ENCODE measurements at regions not wholly inside any gene's neighbourhood (a gene's known extent, or its start where the extent isn't known, plus 50 kb on each side); places are given as distances from the start of the nearest gene placed in this dataset.

DNA sequence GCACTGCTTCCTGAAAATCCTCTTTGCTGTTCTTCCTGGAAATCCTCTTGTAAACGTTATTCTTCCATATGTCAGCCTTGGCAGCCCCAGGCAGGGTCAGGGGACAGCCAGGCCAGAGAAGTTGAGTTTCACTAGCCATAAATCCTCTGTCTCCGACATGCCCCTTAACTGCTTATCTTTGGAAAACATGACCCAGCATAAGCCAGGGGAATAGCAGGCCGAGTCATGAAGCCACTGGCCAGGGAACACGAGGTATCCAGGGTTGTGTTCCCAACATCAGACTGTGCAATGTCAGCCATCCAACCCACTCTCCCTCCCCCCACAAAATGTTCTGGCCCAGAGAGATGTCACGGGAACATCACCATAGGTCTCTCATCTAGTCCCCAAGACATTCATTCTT lies 453.9 kb downstream of the MED13L start:
- Histone ChIP-seq H3K4me1 (ENCODE audit: control insufficient read depth in 2 of 2, insufficient read depth in 2 of 2, low read length in 1 of 2) (no peaks in the 10 kb centered on the region), H3K27ac (ENCODE audit: low read depth in 2 of 2, low read length in 1 of 2) (no peak overlapping the region), H3K27me3 (ENCODE audit: control insufficient read depth in 1 of 2, insufficient read depth in 2 of 2, low read length in 2 of 2) (no peaks in the 10 kb centered on the region), H3K9me3 (ENCODE audit: control insufficient read depth in 2 of 2, insufficient read depth in 1 of 2, low read depth in 1 of 2, low read length in 1 of 2) (peaks cover 3 to 4% of the 10 kb centered on the region in 2 donors), H3K36me3 (ENCODE audit: control insufficient read depth in 2 of 2, insufficient read depth in 2 of 2, low read length in 1 of 2) (no peaks in the 10 kb centered on the region), H3K4me3 (ENCODE audit: low read depth in 1 of 2, low read length in 2 of 2) (no peak overlapping the region)
- 35 to 41% methylated on average over 5 of the region's 5 CpGs for WGBS, 2 donors

DNA sequence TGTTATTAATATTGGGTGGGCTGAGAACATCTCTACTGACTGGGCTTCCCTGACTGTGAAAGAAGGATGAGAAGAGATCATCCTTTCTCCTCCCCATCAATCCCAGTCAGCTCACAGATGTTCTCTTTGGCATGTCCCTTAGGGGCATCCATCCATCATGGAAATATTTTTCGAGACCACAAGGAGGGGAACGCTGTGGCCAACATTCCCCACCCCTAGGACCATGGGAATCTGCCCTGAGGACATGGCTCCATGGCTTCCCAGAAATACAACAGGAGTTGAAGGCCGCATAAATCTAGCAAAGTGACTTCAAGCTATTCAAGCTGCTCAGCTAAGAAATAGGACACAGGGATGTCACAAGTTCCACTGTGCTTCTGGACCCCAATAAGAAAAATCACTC lies 456.8 kb downstream of the MED13L start:
- no peaks in the 10 kb centered on the region for H3K36me3 ChIP-seq (ENCODE audit: control insufficient read depth in 2 of 2, insufficient read depth in 2 of 2, low read length in 1 of 2)
- peaks cover 3 to 4% of the 10 kb centered on the region in 2 donors for H3K9me3 ChIP-seq (ENCODE audit: control insufficient read depth in 2 of 2, insufficient read depth in 1 of 2, low read depth in 1 of 2, low read length in 1 of 2)
- no peaks in the 10 kb centered on the region for H3K4me1 ChIP-seq (ENCODE audit: control insufficient read depth in 2 of 2, insufficient read depth in 2 of 2, low read length in 1 of 2)
- WGBS, 2 donors = 51% methylated on average over 3 of the region's 3 CpGs
- H3K4me3 ChIP-seq (ENCODE audit: low read depth in 1 of 2, low read length in 2 of 2) = no peak overlapping the region
- H3K27me3 ChIP-seq (ENCODE audit: control insufficient read depth in 1 of 2, insufficient read depth in 2 of 2, low read length in 2 of 2) = no peaks in the 10 kb centered on the region
- no peak overlapping the region for H3K27ac ChIP-seq (ENCODE audit: low read depth in 2 of 2, low read length in 1 of 2)

DNA sequence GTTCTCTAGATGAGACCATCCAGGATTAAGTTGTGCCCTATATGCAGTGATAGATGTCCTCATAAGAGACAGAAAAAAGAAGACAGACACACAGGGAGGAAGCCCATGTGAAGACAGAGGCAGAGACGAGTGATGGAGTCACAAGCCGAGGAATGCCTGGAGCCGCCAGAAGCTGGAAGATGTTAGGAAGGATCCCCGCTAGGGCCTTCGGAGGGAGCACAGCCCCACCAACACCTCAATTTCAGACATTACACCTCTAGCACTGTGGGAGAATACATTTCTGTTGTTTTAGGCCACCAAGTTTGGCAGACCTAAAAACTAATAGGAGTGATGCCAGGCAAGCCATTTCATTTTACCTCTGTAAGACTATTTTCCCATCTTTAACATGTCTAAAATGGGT lies 458.5 kb downstream of the MED13L start:
- H3K4me1 ChIP-seq (ENCODE audit: control insufficient read depth in 2 of 2, insufficient read depth in 2 of 2, low read length in 1 of 2) = no peaks in the 10 kb centered on the region
- H3K4me3 ChIP-seq (ENCODE audit: low read depth in 1 of 2, low read length in 2 of 2) = no peak overlapping the region
- H3K27ac ChIP-seq (ENCODE audit: low read depth in 2 of 2, low read length in 1 of 2) = no peak overlapping the region
- H3K36me3 ChIP-seq (ENCODE audit: control insufficient read depth in 2 of 2, insufficient read depth in 2 of 2, low read length in 1 of 2) = no peaks in the 10 kb centered on the region
- 88 to 95% methylated on average over 5 of the region's 5 CpGs for WGBS, 2 donors
- H3K27me3 ChIP-seq (ENCODE audit: control insufficient read depth in 1 of 2, insufficient read depth in 2 of 2, low read length in 2 of 2) = no peaks in the 10 kb centered on the region
- H3K9me3 ChIP-seq (ENCODE audit: control insufficient read depth in 2 of 2, insufficient read depth in 1 of 2, low read depth in 1 of 2, low read length in 1 of 2) = no peaks in the 10 kb centered on the region

DNA sequence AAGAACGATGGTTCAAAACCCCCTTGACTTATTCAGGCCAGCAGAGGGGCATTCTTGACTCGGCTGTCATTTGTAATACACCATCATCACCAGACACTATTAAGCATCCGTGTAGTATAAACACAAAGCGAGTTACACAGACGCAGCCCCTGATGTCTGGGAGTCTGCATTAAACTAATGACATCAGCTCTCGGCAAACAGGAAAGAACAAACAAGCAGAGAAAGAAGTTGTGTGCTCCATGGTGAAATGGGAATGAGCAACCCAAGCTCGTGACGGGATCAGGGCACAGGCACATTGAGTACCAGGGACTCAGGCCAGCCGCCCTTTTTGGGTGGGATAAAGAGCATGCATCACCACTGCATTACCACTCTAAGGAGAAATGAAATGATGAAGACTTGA lies 460.1 kb downstream of the MED13L start:
- Histone ChIP-seq H3K4me1 (ENCODE audit: control insufficient read depth in 2 of 2, insufficient read depth in 2 of 2, low read length in 1 of 2) (no peaks in the 10 kb centered on the region), H3K4me3 (ENCODE audit: low read depth in 1 of 2, low read length in 2 of 2) (no peak overlapping the region), H3K9me3 (ENCODE audit: control insufficient read depth in 2 of 2, insufficient read depth in 1 of 2, low read depth in 1 of 2, low read length in 1 of 2) (no peaks in the 10 kb centered on the region), H3K27me3 (ENCODE audit: control insufficient read depth in 1 of 2, insufficient read depth in 2 of 2, low read length in 2 of 2) (no peaks in the 10 kb centered on the region), H3K27ac (ENCODE audit: low read depth in 2 of 2, low read length in 1 of 2) (no peak overlapping the region), H3K36me3 (ENCODE audit: control insufficient read depth in 2 of 2, insufficient read depth in 2 of 2, low read length in 1 of 2) (no peaks in the 10 kb centered on the region)
- WGBS, 2 donors = 39 to 42% methylated on average over 9 of the region's 9 CpGs

DNA sequence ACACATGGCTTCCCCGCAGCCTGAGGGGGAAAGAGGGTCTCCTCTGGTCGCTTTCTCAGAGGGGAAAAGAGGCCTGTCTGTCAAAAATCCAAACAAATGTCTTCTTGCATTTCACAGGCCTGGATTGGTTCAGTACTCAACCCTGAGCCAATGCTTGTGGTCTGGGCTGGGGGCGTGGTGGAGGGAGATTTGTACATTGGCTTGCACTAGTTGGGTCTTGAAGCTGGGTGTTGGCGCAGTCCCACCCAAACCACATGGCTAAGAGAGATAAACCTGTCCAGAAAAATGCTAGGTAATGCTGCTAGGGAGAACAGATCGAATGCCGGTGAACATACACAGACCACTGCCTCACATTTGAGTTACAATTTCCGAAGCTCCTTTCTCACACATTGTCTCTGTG lies 461.6 kb downstream of the MED13L start:
- H3K4me1 ChIP-seq (ENCODE audit: control insufficient read depth in 2 of 2, insufficient read depth in 2 of 2, low read length in 1 of 2) = no peaks in the 10 kb centered on the region
- H3K27ac ChIP-seq (ENCODE audit: low read depth in 2 of 2, low read length in 1 of 2) = no peak overlapping the region
- no peaks in the 10 kb centered on the region for H3K9me3 ChIP-seq (ENCODE audit: control insufficient read depth in 2 of 2, insufficient read depth in 1 of 2, low read depth in 1 of 2, low read length in 1 of 2)
- no peaks in the 10 kb centered on the region for H3K36me3 ChIP-seq (ENCODE audit: control insufficient read depth in 2 of 2, insufficient read depth in 2 of 2, low read length in 1 of 2)
- WGBS, 2 donors = 79 to 84% methylated on average over 7 of the region's 7 CpGs
- no peak overlapping the region for H3K4me3 ChIP-seq (ENCODE audit: low read depth in 1 of 2, low read length in 2 of 2)
- no peaks in the 10 kb centered on the region for H3K27me3 ChIP-seq (ENCODE audit: control insufficient read depth in 1 of 2, insufficient read depth in 2 of 2, low read length in 2 of 2)

DNA sequence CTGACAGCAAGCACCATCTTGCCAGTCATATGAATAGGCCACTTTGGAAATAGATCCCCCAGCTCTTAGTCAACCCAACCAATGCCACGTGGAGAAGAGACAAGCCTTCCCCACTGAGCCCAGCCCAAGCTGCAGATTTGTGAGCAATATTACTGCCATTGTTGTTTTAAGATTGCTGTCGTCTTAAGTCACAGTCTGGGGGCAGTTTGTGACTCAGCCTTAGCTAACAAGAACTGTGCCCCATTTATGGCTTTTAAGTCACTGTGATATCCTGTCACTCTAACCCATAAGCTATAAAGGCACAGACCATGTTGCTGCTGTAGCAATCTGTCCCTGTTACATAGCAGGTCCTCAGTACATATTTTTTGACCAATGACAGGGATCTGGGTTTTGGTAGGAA lies 464.2 kb downstream of the MED13L start:
- WGBS, 2 donors = 64 to 66% methylated on average over 2 of the region's 2 CpGs

DNA sequence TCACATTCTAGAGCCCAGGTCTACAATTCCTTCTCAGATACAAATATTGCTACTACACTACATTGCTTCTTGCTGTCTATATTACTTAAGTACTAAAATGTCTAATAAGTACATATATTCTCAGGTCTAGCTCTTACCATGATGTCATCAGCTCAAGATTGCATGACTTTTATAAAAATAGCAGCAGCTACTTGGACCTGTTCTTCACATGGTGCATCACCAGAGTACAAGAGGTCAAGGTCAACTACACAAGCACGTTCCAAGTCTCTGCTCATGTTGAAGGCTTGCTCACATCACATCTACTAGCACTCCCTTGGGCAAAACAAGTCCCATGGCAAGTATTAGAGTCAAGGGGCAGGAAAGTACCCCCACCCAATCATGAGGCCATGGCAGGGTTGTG lies 465.6 kb downstream of the MED13L start:
- no peak overlapping the region for H3K27ac ChIP-seq (ENCODE audit: low read depth in 2 of 2, low read length in 1 of 2)
- H3K36me3 ChIP-seq (ENCODE audit: control insufficient read depth in 2 of 2, insufficient read depth in 2 of 2, low read length in 1 of 2) = no peaks in the 10 kb centered on the region
- no peaks in the 10 kb centered on the region for H3K9me3 ChIP-seq (ENCODE audit: control insufficient read depth in 2 of 2, insufficient read depth in 1 of 2, low read depth in 1 of 2, low read length in 1 of 2)
- WGBS, 2 donors = 61 to 72% methylated on average over 1 of the region's 1 CpG
- H3K27me3 ChIP-seq (ENCODE audit: control insufficient read depth in 1 of 2, insufficient read depth in 2 of 2, low read length in 2 of 2) = no peaks in the 10 kb centered on the region
- H3K4me1 ChIP-seq (ENCODE audit: control insufficient read depth in 2 of 2, insufficient read depth in 2 of 2, low read length in 1 of 2) = no peaks in the 10 kb centered on the region
- H3K4me3 ChIP-seq (ENCODE audit: low read depth in 1 of 2, low read length in 2 of 2) = no peak overlapping the region

More for the DNA sequence above, 464.2 kb downstream of the MED13L start:
- H3K4me3 ChIP-seq (ENCODE audit: low read depth in 1 of 2, low read length in 2 of 2) = no peak overlapping the region
- H3K27ac ChIP-seq (ENCODE audit: low read depth in 2 of 2, low read length in 1 of 2) = no peak overlapping the region
- H3K27me3 ChIP-seq (ENCODE audit: control insufficient read depth in 1 of 2, insufficient read depth in 2 of 2, low read length in 2 of 2) = no peaks in the 10 kb centered on the region
- H3K9me3 ChIP-seq (ENCODE audit: control insufficient read depth in 2 of 2, insufficient read depth in 1 of 2, low read depth in 1 of 2, low read length in 1 of 2) = no peaks in the 10 kb centered on the region
- no peaks in the 10 kb centered on the region for H3K4me1 ChIP-seq (ENCODE audit: control insufficient read depth in 2 of 2, insufficient read depth in 2 of 2, low read length in 1 of 2)
- no peaks in the 10 kb centered on the region for H3K36me3 ChIP-seq (ENCODE audit: control insufficient read depth in 2 of 2, insufficient read depth in 2 of 2, low read length in 1 of 2)

DNA sequence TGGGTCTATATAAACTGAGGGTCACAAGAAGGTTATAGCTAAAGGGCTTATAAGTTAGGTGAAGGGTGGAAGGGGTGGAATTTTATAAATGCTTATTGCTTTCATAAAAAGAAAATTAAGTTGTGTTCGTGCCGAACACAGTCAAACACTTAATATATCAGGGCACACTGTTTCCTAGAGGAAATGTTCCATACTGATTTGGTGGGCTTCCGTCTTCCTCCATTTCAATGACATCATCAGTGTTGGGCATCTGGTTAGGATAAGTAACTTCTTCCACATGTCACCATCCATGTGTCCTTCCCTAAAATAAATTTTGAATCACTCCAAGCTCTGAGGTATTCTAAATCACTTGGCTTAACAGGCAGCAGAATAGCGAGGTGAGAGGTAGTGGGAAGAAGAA lies 466.4 kb downstream of the MED13L start:
- Histone ChIP-seq H3K27ac (ENCODE audit: low read depth in 2 of 2, low read length in 1 of 2) (no peak overlapping the region), H3K27me3 (ENCODE audit: control insufficient read depth in 1 of 2, insufficient read depth in 2 of 2, low read length in 2 of 2) (no peaks in the 10 kb centered on the region), H3K9me3 (ENCODE audit: control insufficient read depth in 2 of 2, insufficient read depth in 1 of 2, low read depth in 1 of 2, low read length in 1 of 2) (no peaks in the 10 kb centered on the region), H3K4me1 (ENCODE audit: control insufficient read depth in 2 of 2, insufficient read depth in 2 of 2, low read length in 1 of 2) (no peaks in the 10 kb centered on the region), H3K4me3 (ENCODE audit: low read depth in 1 of 2, low read length in 2 of 2) (no peak overlapping the region), H3K36me3 (ENCODE audit: control insufficient read depth in 2 of 2, insufficient read depth in 2 of 2, low read length in 1 of 2) (no peaks in the 10 kb centered on the region)
- 56 to 59% methylated on average over 4 of the region's 4 CpGs for WGBS, 2 donors

DNA sequence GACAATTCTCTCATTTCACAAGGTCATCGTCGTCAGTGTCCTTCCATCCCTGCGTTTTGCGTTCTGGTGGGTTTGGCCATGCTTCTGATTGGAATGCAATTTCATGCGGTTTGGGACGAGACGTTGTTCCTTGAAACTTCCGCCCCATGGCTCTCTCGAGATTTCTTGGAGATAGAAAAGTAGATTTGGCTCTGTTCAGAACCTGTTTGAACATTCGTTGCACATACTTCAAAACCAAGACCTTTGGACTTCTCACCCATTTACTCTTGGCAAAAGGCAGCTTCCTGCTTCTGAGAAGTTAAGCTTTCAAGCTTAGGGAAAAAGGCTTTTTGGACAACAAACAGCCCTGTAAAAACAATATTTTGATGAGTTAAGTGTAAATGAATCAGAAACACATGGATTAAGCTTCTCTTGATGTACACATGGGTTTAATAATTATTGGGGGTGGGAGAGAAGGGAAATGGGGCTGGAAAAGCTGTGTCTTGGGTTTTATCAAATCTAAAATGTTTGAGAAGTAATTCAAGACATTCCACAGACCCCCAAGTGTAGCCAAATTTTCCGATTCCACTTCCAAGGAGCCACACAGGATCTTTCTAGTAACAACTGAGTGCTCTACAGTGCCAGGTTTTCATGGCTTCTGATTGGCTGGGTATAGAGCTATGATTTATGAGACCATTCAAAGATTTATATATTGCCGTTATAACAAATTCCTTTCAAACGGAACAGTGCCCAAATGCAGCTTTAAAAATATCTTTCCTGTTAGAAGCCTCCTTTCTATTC lies 467.2 kb downstream of the MED13L start:
- Histone ChIP-seq H3K27ac (ENCODE audit: low read depth in 2 of 2, low read length in 1 of 2) (no peak overlapping the region), H3K4me3 (ENCODE audit: low read depth in 1 of 2, low read length in 2 of 2) (no peak overlapping the region), H3K9me3 (ENCODE audit: control insufficient read depth in 2 of 2, insufficient read depth in 1 of 2, low read depth in 1 of 2, low read length in 1 of 2) (no peaks in the 10 kb centered on the region), H3K4me1 (ENCODE audit: control insufficient read depth in 2 of 2, insufficient read depth in 2 of 2, low read length in 1 of 2) (no peaks in the 10 kb centered on the region), H3K36me3 (ENCODE audit: control insufficient read depth in 2 of 2, insufficient read depth in 2 of 2, low read length in 1 of 2) (no peaks in the 10 kb centered on the region), H3K27me3 (ENCODE audit: control insufficient read depth in 1 of 2, insufficient read depth in 2 of 2, low read length in 2 of 2) (no peaks in the 10 kb centered on the region)
- 49% methylated on average over 13 of the region's 13 CpGs for WGBS, 2 donors

DNA sequence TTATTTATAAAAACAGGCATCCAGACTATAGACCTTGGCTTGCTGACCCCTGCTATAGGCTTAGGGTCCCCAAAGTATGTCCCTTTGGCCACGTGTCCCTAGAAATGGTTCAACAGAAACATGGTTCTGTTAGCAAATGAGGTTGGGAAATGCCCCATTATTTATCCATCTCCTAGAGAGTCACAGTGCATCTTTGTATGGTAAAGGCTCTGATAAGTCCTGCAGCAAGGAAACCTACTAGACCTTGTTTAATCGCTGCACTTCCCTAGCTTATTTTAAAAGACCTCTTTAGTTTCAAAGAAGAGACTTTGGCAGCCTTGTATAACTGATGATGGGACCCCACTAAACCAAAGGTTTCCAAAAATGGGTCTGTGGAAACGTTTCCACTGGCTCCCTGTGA lies 471.5 kb downstream of the MED13L start:
- no peaks in the 10 kb centered on the region for H3K9me3 ChIP-seq (ENCODE audit: control insufficient read depth in 2 of 2, insufficient read depth in 1 of 2, low read depth in 1 of 2, low read length in 1 of 2)
- H3K4me3 ChIP-seq (ENCODE audit: low read depth in 1 of 2, low read length in 2 of 2) = no peak overlapping the region
- no peaks in the 10 kb centered on the region for H3K27me3 ChIP-seq (ENCODE audit: control insufficient read depth in 1 of 2, insufficient read depth in 2 of 2, low read length in 2 of 2)
- no peaks in the 10 kb centered on the region for H3K36me3 ChIP-seq (ENCODE audit: control insufficient read depth in 2 of 2, insufficient read depth in 2 of 2, low read length in 1 of 2)
- H3K27ac ChIP-seq (ENCODE audit: low read depth in 2 of 2, low read length in 1 of 2) = no peak overlapping the region
- 75% methylated on average over 3 of the region's 3 CpGs for WGBS, 2 donors
- no peaks in the 10 kb centered on the region for H3K4me1 ChIP-seq (ENCODE audit: control insufficient read depth in 2 of 2, insufficient read depth in 2 of 2, low read length in 1 of 2)
